NCI-H748 (cell line): ENCODE measurements at regions not wholly inside any gene's neighbourhood (a gene's known extent, or its start where the extent isn't known, plus 50 kb on each side); places are given as distances from the start of the nearest gene placed in this dataset.
"Not testable (repeated sequence)": the region's sequence is repeated elsewhere in the genome, so short reads cannot be mapped to it uniquely, and the experiment has no call there.

Experiments
- DNase-seq: peaks from one replicate; lab custom pipeline; 2025; ENCODE audit not compliant: unreplicated experiment; lab: John Stamatoyannopoulos, UW

DNA sequence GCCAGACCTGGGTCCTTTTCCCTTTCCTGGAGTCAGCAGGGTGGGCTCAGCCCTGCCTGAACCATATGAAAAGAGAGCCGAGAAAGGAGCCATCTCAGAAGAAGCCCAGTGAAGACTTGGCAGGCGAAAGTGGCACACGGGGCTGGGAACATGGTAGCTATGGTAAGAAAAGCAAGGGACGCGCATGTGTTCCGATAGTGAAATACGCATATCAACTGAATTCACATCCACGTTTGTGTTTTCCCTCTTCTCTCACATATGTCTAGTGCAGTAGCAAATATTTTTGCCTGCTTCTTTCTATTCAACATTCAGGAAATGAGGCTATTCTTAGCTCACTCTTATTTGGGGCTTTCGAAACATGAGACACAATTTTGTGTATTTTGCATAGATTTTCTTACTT is 54.1 kb upstream of the PEG3 start:
- DNase-seq, result no peak

DNA sequence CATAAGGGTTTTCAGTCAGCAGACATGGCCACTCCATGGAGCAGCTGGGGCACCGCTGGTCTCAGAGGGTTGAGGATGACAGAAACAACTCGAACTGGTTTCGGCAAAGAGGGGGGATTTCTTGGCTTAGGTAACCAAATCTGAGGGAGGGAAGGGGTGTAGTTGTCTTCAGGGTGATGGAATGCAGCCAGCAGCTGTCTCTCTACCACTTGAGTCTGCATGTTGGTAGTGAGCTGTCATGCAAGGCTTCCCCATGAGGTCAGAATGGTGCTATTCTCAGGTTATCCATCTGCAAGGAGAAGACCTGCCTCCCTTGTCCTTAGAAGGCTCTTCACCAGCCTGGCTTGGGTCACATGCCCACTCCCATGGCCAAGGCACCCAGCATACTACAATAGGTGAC is 55.6 kb upstream of the PEG3 start:
- no peak for DNase-seq

- DNase-seq, result no peak
These were observed 59.4 kb upstream of the PEG3 start for GRCh38 chr19:56899943-56900342.

DNA sequence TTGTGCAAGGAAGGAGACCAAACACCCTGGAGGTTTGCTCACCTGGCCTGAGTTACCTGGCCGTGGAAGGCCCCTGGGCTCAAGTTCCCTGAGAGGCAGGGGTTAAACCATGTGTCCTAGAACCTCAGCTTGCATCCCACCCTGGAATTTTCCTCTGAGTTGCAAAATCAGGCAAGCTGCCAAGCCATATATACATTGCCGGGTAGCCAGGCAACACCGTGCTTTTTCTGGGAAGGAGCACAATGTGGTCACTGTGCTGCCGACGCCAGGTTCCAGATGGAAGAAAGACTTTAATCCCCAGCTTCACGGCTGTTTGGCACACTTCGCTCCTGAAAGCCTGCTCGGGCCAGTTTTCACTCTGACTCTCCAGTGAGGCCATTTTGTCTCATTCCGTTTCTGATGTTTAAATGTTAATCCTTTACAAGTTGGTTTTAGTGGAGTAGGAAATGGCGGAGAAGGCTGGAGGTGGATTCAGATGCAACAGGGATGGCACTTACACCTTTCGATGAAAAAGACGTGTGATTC is 60.1 kb upstream of the PEG3 start:
- DNase-seq, result peak; percentile 68

DNA sequence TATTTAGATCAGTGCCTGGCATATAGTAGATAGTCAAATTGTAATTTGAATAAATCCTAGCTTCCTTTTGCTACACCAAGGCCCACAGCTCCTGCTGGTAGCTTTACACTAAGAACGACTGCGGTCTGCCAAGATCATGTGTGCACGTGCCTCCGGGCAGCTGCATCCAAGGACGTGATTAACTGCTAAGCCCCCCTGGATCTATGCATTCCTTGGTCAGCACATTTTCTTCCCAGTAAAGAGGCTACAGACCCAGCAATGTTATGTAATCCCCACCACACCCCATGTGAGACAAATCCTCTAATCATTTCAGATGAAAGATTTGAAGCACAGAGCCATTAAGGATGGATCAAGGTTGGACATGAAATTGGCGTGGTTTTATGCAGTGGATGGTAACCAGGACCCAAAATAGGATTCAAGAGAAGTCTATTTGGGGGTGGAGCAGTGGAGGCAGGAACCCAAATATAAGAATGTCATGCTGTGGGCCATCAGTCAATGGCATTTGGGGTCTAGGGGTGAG is 65.2 kb upstream of the PEG3 start:
- DNase-seq, result no peak

DNA sequence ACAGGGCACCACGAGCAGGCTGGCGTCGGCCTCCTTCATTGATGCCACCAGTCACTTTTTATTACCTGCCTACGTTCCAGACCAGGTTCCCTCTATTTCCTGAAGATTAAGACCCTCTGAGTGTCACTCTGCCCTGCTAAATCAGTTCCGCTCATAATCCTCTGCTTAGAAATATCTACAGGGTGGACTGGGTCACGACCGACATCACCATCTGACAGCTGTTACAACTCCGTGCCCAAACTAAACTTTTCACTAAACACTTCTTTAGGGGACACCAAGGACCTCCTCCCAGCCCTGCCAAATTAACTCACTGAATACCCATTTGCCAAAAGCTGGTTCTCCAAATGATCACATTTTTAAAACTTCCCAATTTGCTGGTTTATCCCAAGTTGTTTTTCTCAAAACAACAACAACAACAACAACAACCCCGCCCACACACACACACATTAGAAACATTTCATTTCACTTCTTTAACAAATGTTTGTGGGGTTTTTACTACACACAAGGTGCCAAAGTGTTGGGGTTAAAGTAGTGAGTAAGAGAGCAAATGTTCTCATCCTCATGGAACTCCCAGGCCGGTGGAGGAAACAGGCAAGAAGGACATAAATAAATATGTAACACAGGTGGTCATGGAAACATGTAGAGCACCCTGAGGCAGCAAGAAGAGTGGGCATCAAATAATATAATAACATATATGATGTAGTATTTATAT is 72.0 kb upstream of the PEG3 start:
- no peak for DNase-seq

DNA sequence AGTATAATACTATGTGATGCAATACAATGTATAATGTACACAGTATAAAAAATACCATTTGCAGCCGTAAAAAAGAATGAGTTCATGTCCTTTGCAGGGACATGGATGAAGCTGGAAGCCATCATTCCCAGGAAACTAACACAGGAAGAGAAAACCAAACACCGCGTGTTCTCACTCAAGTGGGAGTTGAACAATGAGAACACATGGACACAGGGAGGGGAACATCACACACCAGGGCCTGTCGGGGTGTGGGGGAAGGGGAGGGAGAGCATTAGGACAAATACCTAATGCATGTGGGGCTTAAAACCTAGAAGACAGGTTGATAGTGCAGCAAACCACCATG is 72.6 kb upstream of the PEG3 start:
- not testable (repeated sequence) for DNase-seq

DNA sequence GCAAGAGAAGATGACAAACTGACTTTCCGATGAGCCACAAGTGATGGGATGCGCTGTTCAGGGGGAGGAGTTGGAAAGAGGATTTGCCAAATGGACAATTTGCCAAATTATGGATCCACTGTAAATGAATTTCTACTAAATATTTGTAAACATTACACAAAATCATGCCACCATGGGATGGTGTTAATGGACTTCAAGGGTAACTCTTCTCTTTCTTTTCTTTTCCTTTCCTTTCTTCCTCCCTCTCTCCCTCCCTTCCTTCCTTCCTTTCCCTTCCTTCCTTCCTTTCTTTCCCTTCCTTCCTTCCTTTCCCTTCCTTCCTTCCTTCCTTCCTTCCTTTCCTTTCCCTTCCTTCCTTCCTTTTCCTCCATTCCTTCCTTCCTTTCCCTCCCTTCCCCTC is 76.0 kb upstream of the PEG3 start:
- DNase-seq, result no peak

GRCh38 chr19:56917529-56917928 is 77.0 kb upstream of the PEG3 start:
- DNase-seq, result no peak

DNA sequence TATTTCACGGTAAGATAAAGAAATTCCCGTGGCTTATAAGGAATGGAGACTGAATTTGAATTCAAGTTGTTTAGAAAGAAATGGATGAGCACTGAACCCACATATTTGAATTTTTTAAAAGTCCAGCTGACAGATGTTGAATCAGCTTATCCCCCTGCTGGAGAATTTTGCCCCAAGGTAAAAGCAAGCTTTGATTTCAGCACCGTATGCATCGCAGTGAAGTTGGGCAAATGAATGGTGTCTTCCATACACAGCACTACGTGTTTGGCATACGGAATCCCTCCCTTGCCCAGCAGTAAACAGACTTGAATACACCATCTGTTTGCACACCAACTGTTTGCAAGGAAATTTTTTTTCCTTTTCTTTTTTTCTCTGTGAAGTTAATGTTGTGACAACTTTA is 77.5 kb upstream of the PEG3 start:
- no peak for DNase-seq

- DNase-seq, result no peak
These were observed 78.3 kb upstream of the PEG3 start for GRCh38 chr19:56918682-56919307.

GRCh38 chr19:56919308-56919995 is 78.9 kb upstream of the PEG3 start:
- DNase-seq, result no peak

GRCh38 chr19:56926094-56926493 is 85.6 kb upstream of the PEG3 start:
- not testable (repeated sequence) for DNase-seq

DNA sequence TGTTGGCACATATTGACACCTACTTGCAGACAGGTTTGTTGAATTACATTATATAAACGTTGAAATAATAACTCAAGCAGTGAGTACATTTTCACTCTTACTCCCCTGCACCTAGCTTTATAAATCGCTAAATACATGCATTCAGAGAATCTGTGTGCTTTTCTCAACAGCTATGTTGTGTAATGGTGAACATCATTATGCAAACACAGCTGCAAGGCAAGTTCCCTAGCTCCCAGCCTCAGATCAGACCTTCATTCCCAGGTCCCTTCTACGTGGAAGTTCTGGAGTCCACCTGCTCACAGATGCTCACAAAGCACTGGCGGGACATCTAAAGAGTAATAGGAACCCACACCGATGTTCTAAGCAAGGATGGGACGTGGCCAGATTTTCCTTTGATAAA is 86.8 kb upstream of the PEG3 start:
- peak; percentile 17 for DNase-seq

GRCh38 chr19:56927791-56928207 is 87.3 kb upstream of the PEG3 start:
- no peak for DNase-seq

DNA sequence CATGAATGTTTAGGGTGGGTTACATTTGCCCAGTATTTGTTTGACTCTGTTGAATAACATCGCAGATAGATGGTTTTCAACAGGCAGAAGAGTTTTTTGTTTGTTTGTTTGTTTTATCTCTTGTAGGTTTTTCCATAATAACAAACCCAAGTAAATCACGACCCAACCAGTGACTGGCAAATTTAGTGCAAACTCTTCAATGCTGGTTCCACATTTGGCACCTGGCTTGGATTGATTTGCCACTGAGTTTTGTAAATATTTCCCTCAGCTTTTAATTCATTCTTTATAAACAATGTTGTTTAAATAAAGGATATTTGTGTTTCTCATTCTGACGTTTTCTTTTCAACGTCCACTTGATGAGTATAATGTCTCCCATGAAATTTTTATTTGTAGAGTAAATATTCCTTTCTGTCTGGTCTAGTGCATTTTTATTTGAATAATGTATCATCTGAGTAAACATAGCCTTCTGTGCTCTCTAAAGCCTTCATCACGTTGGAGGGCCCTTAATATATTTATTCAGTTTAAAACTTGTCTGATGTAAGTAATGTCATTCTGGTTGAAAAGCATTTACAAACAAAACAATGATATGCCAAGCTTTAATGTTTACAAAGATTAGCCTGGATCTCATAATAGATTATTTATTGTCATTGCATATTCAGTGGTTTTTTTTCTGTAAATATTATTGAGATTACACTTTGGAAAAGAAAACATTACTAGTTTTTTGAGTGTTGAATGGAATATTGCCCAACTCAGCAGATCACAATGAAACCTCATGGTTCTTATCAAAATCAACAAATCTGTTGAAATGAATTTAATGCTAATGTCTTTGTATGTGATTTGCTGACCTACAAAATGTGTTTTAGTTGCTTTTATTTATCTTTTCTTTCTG is 90.4 kb upstream of the PEG3 start:
- DNase-seq, result peak; percentile 87

DNA sequence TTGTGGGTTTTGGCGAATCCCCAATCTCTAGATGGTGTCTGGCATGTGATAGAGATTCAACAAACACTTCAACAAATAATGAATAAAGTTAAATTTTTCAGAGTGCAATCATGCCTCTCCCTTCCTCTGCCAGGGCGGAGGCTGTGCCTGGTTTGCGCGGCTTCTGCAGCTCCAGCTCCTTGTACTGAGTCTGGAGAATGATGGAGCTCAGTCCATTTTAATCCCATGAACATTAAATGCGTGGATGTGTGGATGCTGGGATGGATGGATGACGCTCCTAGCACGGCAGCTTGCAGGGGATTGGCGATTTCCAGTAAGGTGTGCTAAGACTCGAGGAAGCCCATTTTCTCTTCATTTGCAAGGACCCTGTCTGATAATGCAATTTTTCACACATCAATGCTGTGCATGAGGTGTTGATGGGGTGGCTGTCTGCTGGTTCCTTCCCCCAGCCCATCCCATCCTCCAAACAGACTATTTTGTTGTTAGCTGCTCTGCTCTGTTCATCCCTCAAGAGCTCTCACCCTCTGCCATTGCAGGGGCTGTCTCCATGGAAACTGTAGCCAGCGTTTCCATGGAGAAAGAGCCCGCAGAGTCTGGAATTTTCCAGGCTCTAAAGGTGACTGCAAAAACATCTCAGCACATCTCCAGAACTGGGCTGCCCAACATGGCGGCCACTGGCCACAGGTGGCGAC is 92.6 kb upstream of the PEG3 start:
- peak; percentile 78 for DNase-seq

DNA sequence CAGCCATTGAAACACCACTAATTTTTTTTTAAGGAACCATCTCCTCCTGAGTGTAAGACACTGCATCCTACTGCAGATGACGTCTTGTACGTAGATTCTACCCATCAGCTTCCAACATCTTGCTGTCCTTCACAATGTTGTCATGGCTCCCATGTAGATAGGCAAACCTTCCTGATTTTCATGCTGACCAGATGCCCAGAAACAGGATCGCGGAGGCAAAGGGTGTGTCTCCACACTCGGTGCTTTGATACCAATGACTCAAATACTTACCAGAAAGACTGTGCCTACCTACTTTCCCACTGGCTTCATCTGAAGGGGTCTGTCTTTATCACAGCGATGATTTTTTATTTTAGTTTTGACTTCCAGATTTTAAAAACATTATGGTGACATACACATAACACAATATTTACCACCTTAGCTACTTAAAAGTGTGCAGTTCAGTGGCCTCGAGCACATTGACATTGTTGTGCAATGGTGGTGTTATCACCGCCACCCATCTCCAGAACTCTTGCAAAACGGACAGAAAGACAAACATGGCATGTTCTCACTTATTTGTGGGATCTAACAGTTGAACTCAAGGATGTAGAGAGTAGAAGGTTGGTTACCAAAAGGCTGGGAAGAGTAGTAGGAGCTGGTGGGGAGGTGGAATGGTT is 94.0 kb upstream of the PEG3 start:
- no peak for DNase-seq

GRCh38 chr19:56939951-56940350 is 99.4 kb upstream of the PEG3 start:
- DNase-seq, result no peak

DNA sequence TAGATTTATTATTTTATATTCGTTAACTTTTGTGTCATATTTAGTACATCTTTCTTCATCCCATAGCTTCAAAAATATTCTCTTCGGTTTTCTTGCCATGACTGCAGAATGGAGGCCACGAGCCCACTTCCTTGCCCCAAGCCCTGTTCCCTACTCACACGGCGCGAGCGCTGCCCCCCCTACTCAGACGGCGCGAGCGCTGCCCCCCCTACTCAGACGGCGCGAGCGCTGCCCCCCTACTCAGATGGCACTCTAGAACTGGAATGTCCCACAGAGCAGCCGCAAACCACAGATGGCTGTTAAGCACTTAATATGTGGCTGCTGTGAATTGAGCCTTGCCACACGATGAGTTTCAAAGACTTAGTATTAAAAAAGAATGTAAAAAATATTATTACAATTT is 102.2 kb upstream of the PEG3 start:
- peak; percentile 27 for DNase-seq
